K562 (cell line): ENCODE measurements at regions not wholly inside any gene's neighbourhood (a gene's known extent, or its start where the extent isn't known, plus 50 kb on each side); places are given as distances from the start of the nearest gene placed in this dataset.

ENCODE experiments used
- ARID1B ChIP-seq: fragments of 450-650 bp; IDR thresholded peaks from 2 replicates; pipeline ENCODE4 v1.6.1; 2016; ENCODE audit warnings: antibody characterized with exemption, mild to moderate bottlenecking, inconsistent platforms
- ATF4 ChIP-seq: fragments of 450-650 bp; formaldehyde crosslinking; IDR thresholded peaks from 2 replicates; pipeline ENCODE4 v1.4.0; 2022; ENCODE audit warnings: mild to moderate bottlenecking, moderate library complexity
- BCL6 ChIP-seq: fragments of 250-450 bp; sonication (Bioruptor Pico); IDR thresholded peaks from 2 replicates; pipeline ENCODE4 v1.4.0; 2020
- BDP1 ChIP-seq: IDR thresholded peaks from 3 replicates; pipeline ENCODE4 v1.6.1; 2011; ENCODE audit not compliant: insufficient read length, insufficient read depth
- CC2D1A ChIP-seq: fragments of 450-650 bp; IDR thresholded peaks from 2 replicates; pipeline ENCODE4 v1.6.1; 2017; ENCODE audit warnings: mild to moderate bottlenecking
- DPF2 ChIP-seq: fragments of 450-650 bp; IDR thresholded peaks from 2 replicates; pipeline ENCODE4 v1.6.1; 2016
- ELK3 ChIP-seq: fragments of 450-650 bp; formaldehyde crosslinking; IDR thresholded peaks from 2 replicates; pipeline ENCODE4 v1.4.0; 2020; ENCODE audit warnings: mild to moderate bottlenecking
- FOS ChIP-seq: IDR thresholded peaks from 3 replicates; pipeline ENCODE4 v1.6.1; 2011; ENCODE audit not compliant: insufficient read length; ENCODE audit errors: extremely low read depth
- FOXA3 ChIP-seq, 2 experiments: fragments of 450-650 bp in 1 of 2; sonication (generic) in 1 of 2; formaldehyde crosslinking; IDR thresholded peaks in 1 of 2; conservative IDR thresholded peaks in 1 of 2; 2 replicates each; pipeline versions ENCODE4 v1.4.0 to v1.8.0; 2020 to 2022; ENCODE audit warnings: mild to moderate bottlenecking in 2 of 2, missing genetic modification reagents in 1 of 2
- FOXK2 ChIP-seq, 2 experiments: fragments of 450-650 bp; IDR thresholded peaks in 1 of 2; conservative IDR thresholded peaks in 1 of 2; 2 replicates each; pipeline ENCODE4 v1.6.1; 2016; ENCODE audit warnings: low read depth in 2 of 2, mild to moderate bottlenecking in 1 of 2
- FOXP4 ChIP-seq: sonication (generic); formaldehyde crosslinking; IDR thresholded peaks from 2 replicates; pipeline ENCODE4 v1.8.0; 2022; ENCODE audit warnings: mild to moderate bottlenecking, missing genetic modification reagents, borderline replicate concordance
- MIER1 ChIP-seq: fragments of 450-650 bp; IDR thresholded peaks from 2 replicates; pipeline ENCODE4 v1.6.1; 2016; ENCODE audit warnings: antibody characterized with exemption, mild to moderate bottlenecking, low read depth
- MNT ChIP-seq, 2 experiments: fragments of 450-650 bp; conservative IDR thresholded peaks; 2 replicates each; pipeline ENCODE4 v1.6.1; 2017; ENCODE audit warnings: mild to moderate bottlenecking in 2 of 2, moderate library complexity in 2 of 2
- MTA2 ChIP-seq: fragments of 450-650 bp; IDR thresholded peaks from 2 replicates; pipeline ENCODE4 v1.6.1; 2016; ENCODE audit warnings: low read depth
- NRF1 ChIP-seq, 2 experiments: fragments of 450-650 bp; IDR thresholded peaks in 1 of 2; conservative IDR thresholded peaks in 1 of 2; 2 replicates each; pipeline ENCODE4 v1.6.1; 2014; ENCODE audit warnings: mild to moderate bottlenecking in 2 of 2
- PRPF4 ChIP-seq: fragments of 200-400 bp; formaldehyde crosslinking; IDR thresholded peaks from one replicate; pipeline ENCODE4 v1.6.1; 2017; ENCODE audit warnings: low read length, low read depth, mild to moderate bottlenecking; ENCODE audit not compliant: insufficient read depth, poor library complexity, severe bottlenecking
- SMARCA4 ChIP-seq: fragments of 450-650 bp; IDR thresholded peaks from 2 replicates; pipeline ENCODE4 v1.6.1; 2016
- SMARCE1 ChIP-seq: fragments of 450-650 bp; IDR thresholded peaks from 2 replicates; pipeline ENCODE4 v1.7.1; 2016; ENCODE audit warnings: mild to moderate bottlenecking
- TCF15 ChIP-seq: fragments of 250-450 bp; sonication (Bioruptor Pico); IDR thresholded peaks from 2 replicates; pipeline ENCODE4 v1.8.0; 2022; ENCODE audit warnings: moderate library complexity, mild to moderate bottlenecking, inconsistent platforms
- U2AF1 ChIP-seq: fragments of 200-400 bp; formaldehyde crosslinking; optimal IDR thresholded peaks from 2 replicates; pipeline ENCODE3; 2017; ENCODE audit warnings: mild to moderate bottlenecking, low read depth, low read length, moderate library complexity
- ZBTB12 ChIP-seq: fragments of 250-450 bp; sonication (Bioruptor Pico); IDR thresholded peaks from 2 replicates; pipeline ENCODE4 v1.4.0; 2020
- ZFP30 ChIP-seq: fragments of 250-450 bp; sonication (Bioruptor Pico); IDR thresholded peaks from 2 replicates; pipeline ENCODE4 v1.8.0; 2022; ENCODE audit warnings: moderate library complexity, mild to moderate bottlenecking, inconsistent platforms, borderline replicate concordance
- ZNF24 ChIP-seq: fragments of 450-650 bp; IDR thresholded peaks from 2 replicates; pipeline ENCODE4 v1.6.1; 2016
- ZSCAN32 ChIP-seq: fragments of 450-650 bp; formaldehyde crosslinking; IDR thresholded peaks from 2 replicates; pipeline ENCODE4 v1.4.0; 2020; ENCODE audit warnings: mild to moderate bottlenecking, moderate library complexity

- TF ChIP-seq SMARCE1: peak; percentile 85; the same call in 1 of the 2 replicates
- no peak for TF ChIP-seq FOXP4 (CRISPR knock-in tag)
- no peak for TF ChIP-seq ZSCAN32
- no peak for TF ChIP-seq BCL6
- no peak for TF ChIP-seq CC2D1A
- TF ChIP-seq DPF2: no peak; the same call in 1 of the 2 replicates
- TF ChIP-seq MTA2: 0 out of 2 replicates have a peak, but pooled peaks have one; percentile 19
- no peak for TF ChIP-seq ZFP30 (CRISPR knock-in tag)
- TF ChIP-seq ZBTB12: no peak
- TF ChIP-seq PRPF4: no peak
- 0 out of 4 replicates have a peak, but pooled peaks of 1 of the 2 experiments have one; percentile 3 for TF ChIP-seq MNT (conservative IDR thresholded peaks at IDR 0.05)
- TF ChIP-seq NRF1 (conservative IDR thresholded peaks at IDR 0.05 in 1 of 2, IDR thresholded peaks at IDR 0.05 in 1 of 2): no peak
- no peak for TF ChIP-seq U2AF1
- no peak for TF ChIP-seq ATF4
- no peak for TF ChIP-seq TCF15 (CRISPR knock-in tag)
- TF ChIP-seq ELK3 (CRISPR knock-in tag): no peak
- TF ChIP-seq BDP1: no peak
- TF ChIP-seq FOXK2 (conservative IDR thresholded peaks at IDR 0.05 in 1 of 2, IDR thresholded peaks at IDR 0.05 in 1 of 2; ENCODE audit: low read depth in 2 of 2): 0 out of 4 replicates have a peak, but pooled peaks of 1 of the 2 experiments have one; percentile 20
- peak in 1 of 2 experiments; percentile 91; a peak in 2 of 4 replicates for TF ChIP-seq FOXA3 (CRISPR knock-in tag; conservative IDR thresholded peaks at IDR 0.05 in 1 of 2, IDR thresholded peaks at IDR 0.05 in 1 of 2)
- peak; percentile 47; the same call in 1 of the 2 replicates for TF ChIP-seq SMARCA4
- TF ChIP-seq ZNF24: peak; percentile 87
- no peak for TF ChIP-seq MIER1
- TF ChIP-seq FOS: no peak
- TF ChIP-seq ARID1B: peak; percentile 69
These were observed 78.4 kb upstream of the HTR4 start (continued) for GRCh38 chr5:148732692-148733091.
